GM18498 (cell line): ENCODE measurements at regions not wholly inside any gene's neighbourhood (a gene's known extent, or its start where the extent isn't known, plus 50 kb on each side); places are given as distances from the start of the nearest gene placed in this dataset.
"Not testable (repeated sequence)": the region's sequence is repeated elsewhere in the genome, so short reads cannot be mapped to it uniquely, and the experiment has no call there.

Experiments
- ATAC-seq: cut with Tn5 transposase; IDR thresholded peaks from one replicate; pipeline ENCODE4 v1.9.1; 2021; ENCODE audit warnings: mild to moderate bottlenecking, moderate library complexity; ENCODE audit not compliant: unreplicated experiment

DNA sequence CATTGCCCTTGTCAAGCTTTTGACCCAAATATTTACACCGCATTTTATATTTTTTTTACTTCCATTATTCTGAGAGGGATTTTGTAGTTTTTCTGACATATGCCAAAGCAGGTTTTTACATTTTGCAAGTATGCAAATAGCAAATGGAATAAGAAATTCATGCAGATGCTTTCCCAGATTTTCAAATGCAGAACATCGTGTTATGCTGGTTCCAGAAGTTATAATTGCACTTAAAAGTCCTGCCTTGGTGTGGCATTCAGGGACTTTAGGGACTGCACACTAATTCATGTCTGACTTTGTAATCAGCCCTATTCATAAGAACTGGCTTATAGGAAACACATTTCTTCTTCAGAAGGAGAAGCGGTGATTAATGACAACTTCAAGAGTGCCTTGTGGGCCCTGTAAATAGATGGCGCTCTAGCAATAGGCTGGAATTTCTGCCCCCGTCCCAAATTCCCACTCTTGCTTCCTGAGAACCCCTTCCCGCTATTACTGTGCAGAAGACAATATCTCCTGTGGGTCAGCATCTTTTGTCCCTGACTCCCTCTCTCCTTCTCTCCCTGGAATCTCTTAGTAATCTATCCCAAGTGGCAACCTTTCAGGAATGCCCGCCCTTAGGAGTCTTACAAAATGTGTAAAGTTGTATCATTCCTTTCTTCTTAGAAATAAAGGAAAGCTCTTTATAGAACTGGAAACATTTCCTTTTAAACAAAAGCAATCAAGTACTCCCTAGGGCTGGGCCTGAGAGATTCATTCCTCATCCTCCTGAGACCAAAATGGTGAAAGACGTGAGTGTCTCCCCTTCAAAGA, 264.0 kb downstream of the INHBA start:
- no peak for ATAC-seq

DNA sequence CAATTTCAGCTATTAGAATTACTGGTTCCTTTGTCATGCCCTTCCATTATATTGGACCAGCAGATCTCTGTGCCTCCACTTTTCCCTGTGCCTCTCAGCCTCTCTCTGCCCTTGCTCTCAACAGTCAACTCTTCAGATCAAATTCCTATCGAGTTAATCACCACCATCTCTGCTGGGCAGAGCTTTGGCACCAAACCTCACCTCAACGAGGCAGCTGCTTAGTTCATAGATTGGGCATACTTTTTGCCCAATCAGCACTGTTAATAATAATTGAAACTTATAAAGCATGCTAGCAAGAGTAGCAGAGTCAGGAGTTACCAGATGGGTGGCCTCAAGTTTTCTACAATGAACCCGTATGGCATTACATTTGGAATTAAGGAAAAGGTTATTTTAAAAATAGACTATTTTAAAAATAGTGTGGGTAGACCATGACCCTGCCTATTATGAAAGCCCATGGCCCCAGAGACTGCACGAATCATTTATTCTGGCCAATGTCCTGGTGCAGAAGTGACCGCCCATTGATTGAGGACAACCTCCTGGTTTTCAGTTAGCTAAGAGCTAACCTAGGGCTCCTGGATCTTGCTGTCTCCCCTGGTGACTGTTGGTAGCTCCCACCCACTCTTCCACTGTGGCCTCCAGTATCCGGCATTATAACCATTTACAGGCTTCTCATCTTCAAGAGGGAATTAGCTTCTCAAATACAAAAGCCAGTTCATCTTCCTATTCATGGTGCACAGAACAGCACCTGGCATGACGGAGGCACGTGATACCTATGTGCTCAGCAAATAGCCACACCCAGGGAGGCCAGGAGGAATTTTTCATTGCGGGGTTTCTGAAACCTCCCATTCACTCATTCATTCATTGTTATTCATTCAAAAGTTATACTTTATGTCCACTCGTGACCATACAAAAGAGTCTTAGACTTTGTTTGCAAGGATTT, 265.4 kb downstream of the INHBA start:
- ATAC-seq = no peak

- ATAC-seq = no peak
Observed at GRCh38 chr7:41436139-41436538, 266.8 kb downstream of the INHBA start.

- ATAC-seq = not testable (repeated sequence)
Observed at GRCh38 chr7:41435020-41435419, 267.9 kb downstream of the INHBA start.

DNA sequence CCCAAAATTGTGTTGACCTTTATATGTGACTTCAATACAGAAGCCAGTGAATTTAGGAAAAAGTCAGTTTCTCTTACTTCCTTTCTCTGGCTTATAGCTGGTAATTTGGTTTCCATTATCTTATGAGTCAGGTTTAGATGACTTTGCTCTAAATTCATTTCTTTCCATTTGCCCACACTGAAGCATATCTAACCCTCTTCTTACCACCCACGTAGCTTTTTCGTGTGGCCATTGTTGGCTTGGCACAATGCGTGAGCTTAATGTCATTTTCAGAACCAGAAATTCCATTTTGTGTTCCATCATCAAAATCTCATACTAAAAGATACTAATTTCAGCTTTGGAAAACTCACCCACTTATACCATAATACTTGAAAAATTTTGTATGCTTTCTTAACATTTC, 271.2 kb downstream of the INHBA start:
- no peak for ATAC-seq

- no peak for ATAC-seq
Observed at GRCh38 chr7:41428381-41428780, 274.5 kb downstream of the INHBA start.

DNA sequence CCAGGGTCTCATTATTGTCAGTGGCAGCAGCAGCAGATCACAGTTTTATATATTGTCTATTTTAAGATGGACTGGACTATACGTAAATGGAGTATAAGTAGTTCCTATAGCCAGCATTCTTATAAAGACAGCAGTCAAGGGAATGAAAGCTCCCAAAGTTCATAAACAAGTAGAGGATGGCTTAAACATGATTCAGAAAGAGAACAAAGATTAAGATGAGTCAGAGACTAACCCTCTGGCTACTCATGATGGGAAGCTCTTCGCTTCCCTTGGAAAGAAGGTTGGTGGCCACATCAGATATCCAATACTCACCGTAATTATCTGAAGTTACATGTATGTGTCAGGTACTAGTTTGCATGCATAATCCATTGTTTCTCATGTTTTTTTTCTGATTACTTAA, 277.0 kb downstream of the INHBA start:
- no peak for ATAC-seq

- ATAC-seq = no peak
Observed at GRCh38 chr7:41421056-41421455, 281.8 kb downstream of the INHBA start.

DNA sequence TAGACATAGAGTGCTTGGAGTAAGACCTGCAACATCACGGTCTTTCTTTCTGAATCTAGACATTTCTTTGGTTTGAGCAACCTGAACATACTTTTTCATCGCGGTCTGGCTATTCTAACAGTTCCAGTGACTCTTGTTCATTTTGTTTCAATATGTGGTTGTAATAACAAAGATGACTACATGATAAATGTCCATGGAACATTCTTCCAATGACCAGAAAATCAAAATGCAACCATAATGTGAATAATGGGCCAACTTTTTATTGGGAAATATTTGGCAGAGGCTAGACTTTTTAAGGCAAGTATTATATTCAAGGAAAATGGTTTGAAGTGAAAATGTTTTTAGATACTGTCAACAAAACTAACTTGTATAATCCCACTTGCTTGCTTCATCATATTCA, 282.5 kb downstream of the INHBA start:
- no peak for ATAC-seq

GRCh38 chr7:41418337-41418736, 284.6 kb downstream of the INHBA start:
- ATAC-seq = no peak

DNA sequence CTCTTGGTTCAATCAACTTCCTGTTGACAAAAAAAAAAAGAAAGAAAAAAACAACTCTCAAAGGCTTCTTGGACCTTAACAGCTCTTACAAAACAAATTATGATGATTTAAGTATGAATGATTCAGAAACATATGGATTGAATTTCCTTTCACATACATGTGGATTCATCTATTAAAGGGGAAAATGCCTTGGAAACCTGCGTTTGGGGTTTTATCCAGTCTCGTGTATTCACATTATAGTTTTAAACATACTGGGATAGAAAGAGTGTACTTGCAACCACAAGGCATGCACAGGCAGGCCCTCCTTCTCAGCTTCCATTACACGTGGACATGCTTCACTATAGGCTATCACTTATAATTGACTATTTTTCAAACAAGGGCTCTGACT, 286.7 kb downstream of the INHBA start:
- ATAC-seq = no peak

- no peak for ATAC-seq
Observed at GRCh38 chr7:41415471-41416207, 287.3 kb downstream of the INHBA start.

GRCh38 chr7:41415051-41415450, 287.8 kb downstream of the INHBA start:
- ATAC-seq = no peak

DNA sequence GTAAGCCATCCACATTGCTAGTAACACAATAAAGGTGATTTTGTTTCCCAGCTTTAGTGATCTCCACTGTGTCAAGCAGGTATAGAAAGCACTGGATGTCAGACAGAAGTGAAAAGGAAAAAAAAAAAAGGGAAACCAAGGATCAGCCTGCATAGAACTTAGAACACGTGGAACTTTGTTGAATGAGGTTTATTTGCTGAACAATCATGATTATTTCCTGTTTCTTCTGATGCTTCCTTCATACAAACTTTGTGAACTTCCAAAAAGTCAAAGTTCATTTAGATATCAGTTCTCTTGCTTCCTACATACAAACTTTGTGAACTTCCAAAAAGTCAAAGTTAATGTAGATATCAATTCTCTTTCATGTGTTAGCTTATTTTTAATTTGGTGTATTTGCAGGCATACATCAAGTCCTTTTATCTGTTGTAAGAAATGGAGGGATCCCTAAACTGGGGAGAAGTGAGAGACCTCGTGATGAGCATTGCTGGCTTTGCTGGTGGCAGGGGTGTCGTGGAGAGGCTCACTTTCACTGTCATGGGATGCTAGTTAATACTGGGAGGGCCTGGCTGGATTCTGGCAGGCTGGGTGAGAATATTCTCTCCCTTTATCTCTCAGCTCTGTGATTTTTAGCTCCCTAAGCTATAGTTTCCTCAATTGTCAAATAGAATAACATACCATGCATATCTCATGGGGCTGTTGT, 298.4 kb downstream of the INHBA start:
- ATAC-seq = no peak

- no peak for ATAC-seq
Observed at GRCh38 chr7:41403291-41403690, 299.6 kb downstream of the INHBA start.

GRCh38 chr7:41401833-41402232, 301.1 kb downstream of the INHBA start:
- no peak for ATAC-seq

GRCh38 chr7:41399171-41399570, 303.7 kb downstream of the INHBA start:
- ATAC-seq = no peak

GRCh38 chr7:41391818-41392217, 311.1 kb downstream of the INHBA start:
- ATAC-seq = no peak

DNA sequence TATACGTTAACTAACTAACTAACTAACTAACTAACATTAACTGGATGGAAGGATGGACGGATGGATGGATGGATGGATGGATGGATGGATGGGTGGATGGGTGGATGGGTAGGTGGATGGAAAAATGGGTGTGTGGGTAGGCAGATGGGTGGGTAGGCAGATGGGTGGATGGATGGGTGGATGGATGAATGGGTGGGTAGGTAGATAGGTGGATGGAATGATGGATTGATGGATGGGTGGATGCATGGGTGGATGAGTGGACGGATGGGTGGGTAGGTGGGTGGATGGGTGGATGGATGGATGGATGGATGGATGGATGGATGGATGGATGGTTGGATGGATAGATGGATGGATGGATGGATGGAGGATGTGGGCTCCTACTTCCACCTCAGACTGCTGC, 314.0 kb downstream of the INHBA start:
- ATAC-seq = not testable (repeated sequence)

DNA sequence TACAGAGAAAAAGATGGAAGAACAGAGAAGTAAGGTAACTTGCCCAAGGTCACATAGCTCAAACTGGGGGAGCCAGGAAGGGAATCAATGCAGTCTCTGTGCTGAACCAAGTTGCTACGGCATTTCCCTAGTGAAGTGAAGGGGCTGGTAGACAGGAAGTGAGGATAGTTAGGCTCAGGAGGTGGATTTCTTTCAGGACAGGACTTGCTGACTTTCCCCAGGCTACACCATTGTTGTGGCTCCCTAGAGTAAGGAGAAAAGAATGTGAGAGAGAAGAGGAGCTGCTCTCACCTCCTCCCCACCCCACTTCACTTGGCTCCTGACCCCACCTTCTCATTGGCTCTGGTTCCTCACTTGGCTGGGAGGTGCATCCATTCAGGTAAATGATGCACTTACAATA, 316.9 kb downstream of the INHBA start:
- no peak for ATAC-seq

GRCh38 chr7:41384418-41384817, 318.5 kb downstream of the INHBA start:
- no peak for ATAC-seq
